HG03520 (cell line): ENCODE measurements at regions not wholly inside any gene's neighbourhood (a gene's known extent, or its start where the extent isn't known, plus 50 kb on each side); places are given as distances from the start of the nearest gene placed in this dataset.

Source experiments
- ATAC-seq: cut with Tn5 transposase; IDR thresholded peaks from one replicate; pipeline ENCODE4 v1.9.1; 2021; ENCODE audit warnings: mild to moderate bottlenecking, moderate library complexity; ENCODE audit not compliant: unreplicated experiment

DNA sequence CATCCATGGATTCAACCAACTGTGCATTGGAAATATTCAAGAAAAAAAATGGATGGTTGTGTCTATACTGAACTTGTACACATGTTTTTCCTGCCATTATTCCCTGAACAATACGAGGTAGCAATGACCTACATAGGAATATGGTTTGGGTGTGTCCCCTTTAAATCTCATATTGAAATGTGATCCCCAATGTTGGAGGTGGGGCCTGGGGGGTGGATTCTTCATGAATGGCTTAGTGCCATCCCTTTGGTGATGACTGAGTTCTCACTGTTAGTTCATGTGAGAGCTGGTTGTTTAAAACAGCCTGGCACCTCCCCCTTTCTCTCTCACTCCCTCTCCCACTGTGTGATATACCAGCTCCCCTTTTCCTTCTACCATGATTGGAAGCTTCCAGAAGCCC, 139.8 kb upstream of the BACH2 start:
- no peak for ATAC-seq

DNA sequence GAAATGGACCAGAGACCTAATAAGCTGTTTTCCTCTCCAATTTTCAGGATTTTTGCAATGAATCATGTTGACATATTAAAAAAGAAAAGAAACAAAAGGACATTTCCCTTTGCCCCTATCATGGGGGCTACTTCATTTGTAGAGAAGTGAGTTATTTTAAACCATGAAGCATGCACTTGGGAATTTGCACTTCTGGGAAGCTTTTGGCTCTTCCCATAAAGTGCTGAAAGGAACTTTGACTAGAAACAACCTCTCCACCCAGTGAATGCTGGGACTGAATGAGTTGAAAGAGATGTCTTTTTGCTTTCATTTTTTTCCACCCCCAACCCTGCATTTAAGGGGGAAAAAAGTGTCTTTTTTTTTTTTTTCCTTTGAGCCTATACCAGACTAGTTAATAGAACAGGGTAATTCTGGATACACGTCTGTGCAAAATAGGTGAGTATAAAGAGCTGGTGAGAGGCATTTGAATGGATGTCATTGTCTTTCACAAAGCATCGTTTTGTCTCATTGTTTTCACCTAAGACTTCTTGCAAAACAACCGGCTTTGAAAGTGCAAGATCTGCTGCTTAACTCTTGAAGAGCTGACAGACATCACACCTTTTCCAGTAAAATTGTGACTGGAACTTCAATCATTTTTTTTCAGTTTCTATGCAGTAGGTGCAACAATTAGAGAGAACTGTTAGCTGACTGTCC, 138.7 kb upstream of the BACH2 start:
- ATAC-seq = no peak

DNA sequence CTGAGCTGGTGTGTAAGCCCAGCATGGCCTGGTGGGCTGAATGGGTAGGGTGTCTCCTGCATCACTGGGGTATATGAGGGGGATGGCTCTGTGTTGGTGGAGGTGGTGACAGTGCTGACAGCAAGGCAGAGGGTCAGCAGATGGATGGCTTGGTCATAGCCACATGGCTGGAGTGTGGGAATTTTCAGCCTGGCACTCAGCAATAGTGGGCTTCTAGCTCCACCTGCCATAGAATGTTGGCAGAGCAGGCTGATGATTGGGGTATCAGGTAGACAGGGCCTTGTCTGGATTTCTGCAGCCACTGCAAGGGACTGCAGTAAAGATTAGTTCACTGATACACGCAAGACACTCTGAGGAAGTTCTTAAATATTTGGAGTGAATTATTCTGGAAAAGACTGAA, 137.5 kb upstream of the BACH2 start:
- no peak for ATAC-seq

DNA sequence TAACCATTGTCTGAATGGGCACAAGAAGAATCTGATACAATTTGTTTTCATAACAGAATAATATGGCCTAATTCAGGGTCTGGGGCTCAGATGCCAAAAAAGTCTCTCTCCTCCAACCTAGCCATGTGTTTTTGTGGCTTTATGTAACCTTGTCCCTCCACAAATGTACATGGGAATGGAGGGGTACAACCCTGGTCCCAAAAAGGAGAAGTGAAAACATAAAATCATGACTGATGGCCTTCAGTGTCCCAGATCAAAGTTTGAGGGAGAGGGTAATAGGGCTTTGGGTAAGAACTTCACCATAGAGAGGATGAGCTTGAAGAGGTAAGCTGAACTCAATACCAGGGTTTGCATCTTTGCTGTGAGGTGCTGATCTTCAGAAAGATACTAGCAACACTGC, 136.3 kb upstream of the BACH2 start:
- ATAC-seq = no peak

DNA sequence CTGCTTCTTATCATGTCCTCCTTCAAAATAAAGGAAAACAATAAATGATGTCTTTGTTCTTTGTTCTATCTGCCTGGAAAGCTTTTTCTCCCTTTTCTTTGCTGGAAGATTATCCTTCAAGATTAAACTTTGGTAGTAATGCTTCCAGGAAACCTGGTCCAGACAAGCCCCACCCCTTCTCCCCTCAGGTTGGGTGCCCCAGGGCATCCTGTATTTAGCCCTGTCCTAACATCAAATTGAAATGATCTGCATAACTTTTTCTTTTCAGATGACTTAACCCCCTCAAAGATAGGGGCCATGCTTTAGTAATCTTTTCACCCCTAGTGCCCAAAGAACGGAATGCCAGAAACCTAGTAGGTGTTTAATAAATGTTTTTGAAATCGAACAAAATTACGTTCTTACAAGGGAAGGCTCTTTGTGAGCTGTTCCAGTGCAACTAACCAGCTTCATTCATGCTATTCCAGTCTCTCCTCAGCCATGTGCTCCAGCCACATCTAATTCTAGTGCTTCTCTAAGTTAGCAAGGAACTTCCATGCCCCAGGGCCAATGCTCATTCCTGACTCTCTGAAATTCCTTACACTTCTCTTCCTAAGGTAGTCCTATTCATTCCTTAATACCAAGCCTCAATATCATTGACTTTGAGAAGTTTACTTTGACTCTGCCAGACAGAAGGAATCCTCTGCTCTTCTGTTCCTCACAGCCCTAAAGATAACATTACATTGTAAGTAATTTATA, 135.6 kb upstream of the BACH2 start:
- ATAC-seq = no peak

DNA sequence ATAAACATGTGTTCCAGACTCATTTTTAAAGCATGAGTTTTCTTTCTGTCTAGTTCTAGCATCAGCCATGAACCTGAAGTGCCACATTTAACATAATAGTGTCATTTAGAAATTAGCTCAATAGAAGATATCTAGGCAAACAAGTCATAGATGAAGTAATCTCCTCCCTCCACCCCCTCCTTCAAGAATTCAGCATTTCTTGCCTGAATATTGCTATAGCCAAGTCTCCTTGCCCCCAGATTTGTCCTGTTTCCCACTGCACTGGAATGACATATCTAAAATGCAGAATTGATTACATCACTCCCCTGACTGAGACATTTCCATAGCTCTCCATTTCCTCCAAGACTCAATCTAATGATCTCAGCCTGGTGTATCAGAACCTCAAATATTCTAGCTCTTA, 134.9 kb upstream of the BACH2 start:
- ATAC-seq = no peak

DNA sequence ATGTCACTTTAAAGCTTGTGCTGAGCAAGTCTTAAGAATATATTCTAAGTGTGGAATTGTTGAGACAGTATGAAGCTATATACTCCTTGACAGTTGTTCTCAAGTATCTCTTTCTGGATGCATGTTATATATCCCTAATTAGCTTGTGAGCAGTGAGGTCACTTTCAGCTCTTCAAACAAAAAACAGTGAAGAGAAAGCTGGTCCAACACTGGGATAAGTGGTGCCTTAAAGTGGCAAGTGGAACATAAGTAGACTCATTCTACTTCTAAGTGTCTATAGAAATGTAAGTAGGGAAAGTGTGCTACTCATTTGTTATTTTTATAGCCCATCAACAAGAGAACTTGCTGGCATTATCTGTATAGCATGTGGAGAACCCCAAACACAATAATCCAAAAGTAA, 133.1 kb upstream of the BACH2 start:
- ATAC-seq = no peak

DNA sequence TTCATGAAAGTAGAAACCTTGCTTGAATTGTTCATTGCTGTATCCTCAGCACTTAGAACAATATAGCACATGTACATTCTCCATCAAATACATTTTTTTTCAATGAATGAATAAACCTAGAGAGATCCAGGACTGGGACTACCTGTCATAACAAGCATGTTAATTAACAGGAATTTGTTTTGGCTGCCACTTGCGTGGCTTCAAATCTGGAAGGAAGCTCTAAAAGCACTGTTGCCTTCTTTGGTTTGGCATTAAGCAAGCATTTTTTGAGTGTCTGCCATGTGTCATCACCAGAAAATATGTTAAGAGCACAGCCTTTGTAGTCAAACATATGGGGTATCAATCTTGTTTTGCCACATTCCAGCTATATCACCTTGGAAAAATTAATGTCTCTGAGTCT, 131.9 kb upstream of the BACH2 start:
- no peak for ATAC-seq

DNA sequence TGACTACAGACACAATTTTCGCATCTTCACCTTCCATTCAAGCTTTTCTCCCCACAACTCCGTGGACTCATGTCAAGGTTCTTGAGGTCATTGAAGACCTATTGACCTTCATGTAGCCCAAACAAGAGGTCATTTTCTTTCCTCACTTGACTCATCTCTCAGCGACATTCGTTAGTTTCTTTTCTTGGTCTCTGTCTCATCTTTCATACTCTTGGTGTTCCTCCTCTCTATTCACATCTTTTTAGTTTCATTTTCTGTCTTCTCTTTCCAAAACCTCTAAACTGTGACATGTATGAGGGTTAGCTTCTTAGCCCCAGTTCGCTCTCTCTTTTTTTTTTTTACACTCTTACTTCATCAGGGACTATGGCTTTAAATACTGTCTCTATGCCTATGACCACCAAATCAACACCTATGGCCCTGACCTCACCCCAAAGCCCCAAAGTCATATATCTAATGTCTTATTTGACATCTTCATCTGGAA, 128.6 kb upstream of the BACH2 start:
- ATAC-seq = peak; percentile 97

DNA sequence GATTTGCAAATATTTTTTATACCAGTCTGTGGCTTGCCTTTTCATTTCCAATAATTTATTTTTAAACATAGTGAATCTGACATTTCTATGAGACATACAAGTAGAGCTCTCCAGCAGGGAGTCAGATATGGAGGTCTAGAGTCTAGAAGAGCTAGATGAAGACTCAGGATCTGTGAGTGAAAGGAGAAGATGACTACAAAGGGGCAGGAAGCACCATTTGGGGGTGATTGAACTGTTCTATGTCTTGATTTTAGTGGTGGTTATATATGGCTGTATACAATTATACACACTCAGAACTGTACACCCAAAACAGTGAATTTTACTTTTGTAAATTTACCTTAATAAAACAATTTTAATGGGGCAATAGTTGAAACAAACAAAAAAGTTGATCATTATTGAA, 127.9 kb upstream of the BACH2 start:
- ATAC-seq = no peak

DNA sequence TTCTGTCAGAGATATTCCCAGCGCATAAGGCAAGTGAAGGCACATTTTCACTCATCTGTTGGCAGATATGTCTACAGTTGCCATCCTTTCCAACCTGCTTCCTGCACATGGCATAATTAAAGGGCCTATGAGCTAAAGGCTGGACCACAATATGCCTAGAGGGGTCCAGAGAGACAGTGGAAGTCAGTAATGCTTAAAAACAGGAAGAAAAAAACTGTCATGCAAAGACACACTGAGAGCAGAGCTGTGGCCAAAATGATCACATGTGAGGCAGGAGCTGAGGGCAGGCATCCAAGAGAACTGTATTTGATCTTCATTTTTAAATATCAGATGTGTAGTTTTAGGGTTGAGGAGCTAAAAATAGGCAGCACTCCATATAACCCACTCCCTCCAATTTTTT, 125.0 kb upstream of the BACH2 start:
- ATAC-seq = no peak

DNA sequence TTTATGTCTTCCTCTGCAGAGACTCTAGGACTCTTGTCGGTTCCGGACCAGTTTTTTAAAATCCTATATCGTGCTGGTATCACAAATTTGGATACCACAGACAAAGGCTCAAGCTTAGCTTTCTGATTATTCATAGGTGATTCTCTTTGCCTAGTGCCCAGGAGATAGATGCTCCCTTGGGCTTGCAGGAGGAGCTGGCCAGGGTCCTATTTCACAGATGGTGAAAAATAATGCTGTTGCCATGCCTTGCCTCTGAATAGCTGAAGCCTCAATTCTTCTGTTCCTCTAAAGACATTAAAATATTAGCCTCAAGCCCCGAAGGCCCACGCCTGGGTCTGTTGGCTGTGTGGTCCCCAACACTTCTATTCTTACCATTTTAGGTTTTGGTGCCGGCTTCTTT, 123.9 kb upstream of the BACH2 start:
- no peak for ATAC-seq

DNA sequence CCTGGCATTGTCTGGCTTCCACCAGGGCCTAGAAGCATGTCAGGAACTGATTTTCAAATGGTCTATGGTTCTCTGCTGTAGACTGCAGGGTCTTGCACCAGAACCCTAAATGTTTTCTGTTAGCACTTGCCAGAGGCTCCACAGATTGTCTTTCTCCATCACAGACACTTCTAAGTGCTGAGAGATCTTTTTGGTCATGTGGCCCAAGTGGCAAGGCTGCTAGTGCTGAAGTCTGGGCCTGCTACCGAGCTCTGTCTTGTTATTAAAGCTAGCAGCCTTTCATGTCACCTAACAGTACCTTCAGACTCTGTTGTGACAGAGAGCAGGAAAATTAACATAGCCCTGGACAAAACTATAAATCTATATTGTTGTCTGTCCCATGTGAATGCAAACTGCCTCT, 120.7 kb upstream of the BACH2 start:
- ATAC-seq = no peak

DNA sequence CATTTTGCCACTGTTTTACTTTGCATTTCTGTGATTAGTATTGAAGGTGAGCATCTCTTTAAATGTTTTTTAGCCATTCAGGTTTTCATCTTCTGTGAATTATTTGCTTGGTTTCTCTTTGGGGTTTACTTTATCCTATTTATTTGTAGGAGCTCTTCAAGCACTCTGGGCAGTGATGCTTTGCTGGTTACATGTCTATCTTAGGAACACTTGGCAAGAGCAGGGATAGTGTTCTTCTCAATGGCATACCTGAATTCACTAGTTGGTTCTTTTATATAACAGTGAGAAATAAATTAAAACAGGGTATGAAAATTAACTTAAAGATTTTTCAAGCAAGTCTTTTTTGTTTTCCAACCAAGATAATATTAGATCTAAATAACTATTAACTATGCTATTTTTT, 119.7 kb upstream of the BACH2 start:
- ATAC-seq = no peak

DNA sequence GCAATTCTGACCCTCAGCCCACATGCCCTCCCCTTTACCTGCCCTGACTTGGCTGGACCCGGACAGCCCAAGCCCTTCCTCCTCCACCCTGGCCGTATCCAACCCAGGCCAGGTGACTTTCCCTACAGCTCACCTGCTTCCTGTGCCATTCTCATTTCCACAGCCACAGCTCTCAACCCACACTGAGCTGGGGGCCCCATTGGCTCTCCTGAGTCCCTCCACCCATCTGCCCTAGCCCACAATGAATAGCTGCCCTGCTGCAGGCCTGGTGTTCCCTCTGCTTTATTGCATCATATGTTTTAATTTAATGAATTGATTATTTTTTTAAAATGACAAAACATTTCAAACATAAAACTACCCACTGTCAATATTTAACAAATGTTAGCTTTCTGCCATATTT, 118.5 kb upstream of the BACH2 start:
- no peak for ATAC-seq

DNA sequence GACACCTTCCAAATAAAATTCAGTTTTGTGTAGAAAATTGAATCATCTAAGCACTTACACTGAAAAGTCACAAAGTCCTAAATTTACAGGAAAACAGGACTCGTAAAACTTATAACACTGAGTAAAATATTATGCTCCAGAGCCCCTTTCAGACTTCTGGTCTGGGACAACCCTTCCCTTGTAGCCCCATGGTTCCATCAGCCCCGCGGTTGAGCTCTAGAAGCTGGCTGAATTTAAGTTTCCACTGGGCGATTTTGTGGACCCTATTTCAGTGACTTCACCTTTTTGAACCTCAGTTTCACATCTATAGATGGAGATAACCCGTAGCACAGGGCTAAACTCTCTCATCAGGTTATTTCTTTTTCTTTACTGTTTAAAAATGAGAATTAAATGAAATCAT, 117.7 kb upstream of the BACH2 start:
- no peak for ATAC-seq

DNA sequence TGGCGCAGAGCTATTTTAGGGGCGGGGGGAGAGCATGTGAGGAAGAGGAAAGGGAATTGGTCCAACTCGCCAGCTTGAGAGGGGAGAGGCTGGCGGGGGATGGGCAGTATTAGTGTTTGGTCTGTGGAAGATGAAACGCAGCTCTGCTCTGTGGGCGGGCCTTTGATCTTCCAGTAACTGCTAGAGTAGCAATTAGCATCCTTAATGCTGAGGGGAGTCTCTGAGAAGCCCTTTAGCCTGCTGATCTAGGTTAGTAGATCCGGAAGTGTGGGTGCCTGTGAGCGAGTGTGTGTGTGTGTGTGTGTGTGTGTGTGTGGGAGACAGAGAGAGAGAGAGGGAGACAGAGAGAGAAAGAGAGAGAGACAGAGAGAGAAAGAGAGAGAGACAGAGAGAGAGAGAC, 117.2 kb upstream of the BACH2 start:
- no peak for ATAC-seq

DNA sequence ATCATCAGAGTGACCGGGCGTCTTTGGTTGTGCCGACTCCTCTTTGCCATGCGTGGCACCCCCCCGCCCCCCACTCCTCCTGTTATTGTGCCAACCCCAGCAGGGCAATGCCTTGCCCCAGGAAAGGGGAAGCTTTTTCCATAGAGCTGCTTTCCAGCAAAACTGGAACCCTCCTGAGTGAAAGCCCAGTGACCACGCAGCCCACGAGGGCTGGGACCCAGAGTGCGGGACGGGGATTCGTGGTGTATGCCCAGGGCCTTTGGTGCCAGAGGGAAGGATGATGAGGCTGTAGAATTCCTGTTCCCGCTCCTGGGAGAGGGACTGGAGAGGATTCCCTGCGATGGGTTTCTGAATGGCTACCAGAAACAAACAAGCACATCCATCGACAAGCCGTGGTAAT, 116.8 kb upstream of the BACH2 start:
- no peak for ATAC-seq

DNA sequence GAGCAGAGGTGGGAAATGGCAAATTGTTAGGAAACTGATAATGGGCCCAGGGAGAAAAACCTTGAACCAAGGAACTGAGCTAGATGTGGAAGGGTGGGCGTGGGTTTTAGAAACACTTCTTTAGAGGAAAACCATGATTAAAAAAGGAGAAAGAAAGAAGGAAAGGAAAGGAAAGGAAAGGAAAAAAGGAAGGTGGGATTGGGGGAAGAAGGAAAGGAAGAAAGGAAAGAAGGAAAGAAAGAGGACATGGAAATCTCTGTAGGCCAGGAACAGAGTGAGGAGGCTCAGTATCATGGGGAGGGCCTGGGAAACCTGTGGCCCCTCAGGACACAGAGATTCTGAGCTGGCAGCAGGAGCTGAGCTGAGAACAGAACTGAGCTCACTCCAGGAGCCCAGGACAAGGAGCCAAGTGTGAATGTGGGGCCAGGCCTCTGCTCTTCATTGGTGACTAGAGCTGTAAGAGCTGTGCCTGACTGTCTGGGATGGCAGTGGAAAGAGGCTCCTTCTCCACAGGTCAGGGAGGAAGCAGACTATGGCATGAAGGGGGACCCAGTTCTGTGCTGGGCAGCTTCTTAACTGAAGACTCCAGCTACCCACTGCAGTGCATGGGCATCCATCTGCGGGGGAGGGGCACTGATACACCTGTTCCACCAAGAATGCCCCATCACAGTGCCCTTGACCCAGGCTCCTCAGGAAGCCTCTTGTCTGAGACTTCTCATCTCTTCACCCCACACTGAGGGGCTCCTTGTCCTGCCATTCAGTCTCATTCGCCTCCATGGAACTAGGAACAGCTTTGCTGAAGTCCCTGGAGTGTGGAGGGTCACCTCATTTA, 116.1 kb upstream of the BACH2 start:
- no peak for ATAC-seq

DNA sequence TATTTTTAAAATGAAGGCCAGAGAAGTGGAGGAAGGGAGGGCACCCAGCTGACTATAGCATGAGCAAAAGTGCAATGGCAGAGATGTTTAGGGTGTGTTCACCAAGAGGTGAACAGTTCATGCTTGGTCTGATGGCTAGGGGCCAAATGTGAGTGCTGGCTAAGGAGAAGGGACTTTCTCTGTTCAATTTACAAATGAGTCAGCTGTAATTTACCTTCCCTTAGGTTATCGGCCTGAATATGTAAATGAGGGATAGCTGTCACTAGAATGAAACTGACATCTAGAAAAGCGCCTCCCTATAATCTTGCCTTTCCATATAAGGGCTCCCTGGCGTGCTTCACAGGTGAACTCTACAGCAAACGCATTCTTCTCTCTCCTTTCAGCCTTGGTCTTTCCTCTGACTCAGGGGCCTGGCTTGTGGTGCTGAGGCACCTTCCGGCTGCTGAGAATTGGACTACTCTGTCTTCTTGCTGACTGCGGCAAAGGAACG, 114.7 kb upstream of the BACH2 start:
- ATAC-seq = peak; percentile 91

DNA sequence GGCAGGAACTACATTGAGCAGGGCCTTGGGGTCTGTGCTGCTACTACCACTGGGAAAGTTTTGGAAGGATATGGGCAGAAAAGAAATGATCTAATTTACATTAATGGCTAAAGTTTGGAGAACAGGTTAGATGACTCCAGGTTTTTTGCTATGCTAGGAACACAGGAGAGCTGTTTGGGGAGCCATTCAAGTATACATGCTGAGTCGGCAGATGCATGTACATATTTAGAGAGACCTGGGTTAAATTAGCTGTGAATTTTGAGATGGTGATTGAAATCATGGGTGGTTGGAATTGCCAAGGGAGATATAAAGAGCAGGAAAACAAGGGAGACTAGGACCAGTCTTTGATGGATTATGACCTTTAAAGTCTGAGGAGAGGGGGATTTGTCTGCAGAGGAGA, 113.1 kb upstream of the BACH2 start:
- ATAC-seq = no peak

DNA sequence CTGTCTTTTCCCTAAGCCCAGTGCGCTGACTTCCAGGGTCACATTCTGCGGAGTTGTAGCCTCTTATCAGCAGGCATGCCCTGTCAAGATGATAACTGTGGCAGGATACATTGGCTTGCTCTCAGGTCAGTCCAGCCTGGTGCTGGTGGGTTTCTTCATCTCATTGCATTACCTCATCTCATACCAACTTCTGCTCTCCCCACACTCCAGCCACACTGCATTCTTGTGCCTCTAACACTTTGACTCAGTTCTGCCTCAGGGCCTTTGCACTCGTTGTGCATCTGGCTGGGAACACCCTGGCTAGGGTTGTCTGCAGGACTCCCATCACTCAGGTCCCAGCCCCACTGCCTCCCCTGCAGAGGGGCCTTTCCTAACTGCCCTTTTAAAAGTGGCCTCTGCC, 110.3 kb upstream of the BACH2 start:
- ATAC-seq = no peak
